WTC11 (cell line): ENCODE measurements at regions not wholly inside any gene's neighbourhood (a gene's known extent, or its start where the extent isn't known, plus 50 kb on each side); places are given as distances from the start of the nearest gene placed in this dataset.
A peak's percentile ranks its signal among the peaks of the same experiment; 100 is the strongest.

ENCODE experiments used
- ATAC-seq: fragments of 200-7000 bp; cut with Tn5 transposase; 2 replicates; pipeline ENCODE4 v1.10.0; 2021; ENCODE audit warnings: mild to moderate bottlenecking, moderate library complexity
- CTCF ChIA-PET: fragments of 300-600 bp; sonication (Branson Sonifier 250); formaldehyde crosslinking; loops from one replicate; lab custom pipeline; 2021; ENCODE audit warnings: antibody characterized with exemption; lab: Charles Lee
- POLR2A ChIA-PET: fragments of 350-600 bp; sonication (Branson Sonifier 250); formaldehyde crosslinking; loops from one replicate; lab custom pipeline; 2021; ENCODE audit warnings: antibody characterized with exemption; lab: Charles Lee
- DNase-seq: peaks from one replicate; pipeline ENCODE4 v3.0.0; 2021; ENCODE audit warnings: low spot score
- H3K27ac Mint-ChIP-seq: 2 replicates; pipeline ENCODE4 v1.8.0; 2021; ENCODE audit warnings: mixed read lengths
- H3K27me3 Mint-ChIP-seq: 2 replicates; pipeline ENCODE4 v1.8.0; 2021; ENCODE audit warnings: low read depth, mild to moderate bottlenecking, moderate library complexity, mixed read lengths
- H3K36me3 Mint-ChIP-seq: 2 replicates; pipeline ENCODE4 v1.8.0; 2021; ENCODE audit warnings: mixed read lengths
- H3K4me1 Mint-ChIP-seq: 2 replicates; pipeline ENCODE4 v1.8.0; 2022; ENCODE audit warnings: mixed read lengths
- H3K4me3 Mint-ChIP-seq: 2 replicates; pipeline ENCODE4 v1.8.0; 2021; ENCODE audit warnings: mild to moderate bottlenecking, moderate library complexity, mixed read lengths
- H3K9me3 Mint-ChIP-seq: 2 replicates; pipeline ENCODE4 v1.8.0; 2021; ENCODE audit warnings: mixed read lengths
- CREB1 ChIP-seq: sonication (generic); formaldehyde crosslinking; IDR thresholded peaks from 2 replicates; pipeline ENCODE4 v1.8.0; 2023; ENCODE audit warnings: mild to moderate bottlenecking, missing genetic modification reagents
- CREM ChIP-seq: sonication (generic); formaldehyde crosslinking; IDR thresholded peaks from 2 replicates; pipeline ENCODE4 v1.8.1; 2022; ENCODE audit warnings: mild to moderate bottlenecking, missing genetic modification reagents, moderate library complexity
- CTCF ChIP-seq: fragments of 200-600 bp; IDR thresholded peaks from 2 replicates; pipeline ENCODE4 v1.8.0; 2022; ENCODE audit warnings: antibody characterized with exemption
- E2F1 ChIP-seq: sonication (generic); formaldehyde crosslinking; IDR thresholded peaks from 2 replicates; pipeline ENCODE4 v1.8.0; 2022; ENCODE audit warnings: mild to moderate bottlenecking, missing genetic modification reagents
- E2F5 ChIP-seq: sonication (generic); formaldehyde crosslinking; IDR thresholded peaks from 2 replicates; pipeline ENCODE4 v1.8.1; 2022; ENCODE audit warnings: mild to moderate bottlenecking, moderate library complexity, missing genetic modification reagents
- ELF4 ChIP-seq: sonication (generic); formaldehyde crosslinking; IDR thresholded peaks from 2 replicates; pipeline ENCODE4 v1.8.1; 2022; ENCODE audit warnings: low read depth, mild to moderate bottlenecking, moderate library complexity, missing genetic modification reagents
- ETV6 ChIP-seq: sonication (generic); formaldehyde crosslinking; IDR thresholded peaks from 2 replicates; pipeline ENCODE4 v1.8.1; 2022; ENCODE audit warnings: mild to moderate bottlenecking, missing genetic modification reagents
- GABPB1 ChIP-seq: sonication (generic); formaldehyde crosslinking; IDR thresholded peaks from 2 replicates; pipeline ENCODE4 v1.8.1; 2023; ENCODE audit warnings: mild to moderate bottlenecking, missing genetic modification reagents
- HMGA2 ChIP-seq: fragments of 250-450 bp; sonication (Bioruptor Pico); IDR thresholded peaks from 2 replicates; pipeline ENCODE4 v1.4.0; 2021; ENCODE audit warnings: mild to moderate bottlenecking, moderate library complexity
- JUN ChIP-seq: sonication (generic); formaldehyde crosslinking; IDR thresholded peaks from 2 replicates; pipeline ENCODE4 v1.8.0; 2023; ENCODE audit warnings: mild to moderate bottlenecking, missing genetic modification reagents
- KAT7 ChIP-seq: sonication (generic); formaldehyde crosslinking; IDR thresholded peaks from 2 replicates; pipeline ENCODE4 v1.8.1; 2023; ENCODE audit warnings: missing genetic modification reagents, mild to moderate bottlenecking, borderline replicate concordance
- RELA ChIP-seq: sonication (generic); formaldehyde crosslinking; IDR thresholded peaks from 2 replicates; pipeline ENCODE4 v1.8.1; 2022; ENCODE audit warnings: missing genetic modification reagents, mild to moderate bottlenecking, borderline replicate concordance
- SMAD4 ChIP-seq: sonication (generic); formaldehyde crosslinking; IDR thresholded peaks from 2 replicates; pipeline ENCODE4 v1.8.0; 2022; ENCODE audit warnings: mild to moderate bottlenecking, missing genetic modification reagents
- TCF7 ChIP-seq: sonication (generic); formaldehyde crosslinking; IDR thresholded peaks from 2 replicates; pipeline ENCODE4 v1.8.0; 2022; ENCODE audit warnings: mild to moderate bottlenecking, low read depth, missing genetic modification reagents, moderate library complexity
- TEAD4 ChIP-seq: sonication (generic); formaldehyde crosslinking; IDR thresholded peaks from 2 replicates; pipeline ENCODE4 v1.8.0; 2022; ENCODE audit warnings: mild to moderate bottlenecking, missing genetic modification reagents
- ZNF232 ChIP-seq: sonication (generic); formaldehyde crosslinking; IDR thresholded peaks from 2 replicates; pipeline ENCODE4 v1.8.0; 2022; ENCODE audit warnings: mild to moderate bottlenecking, missing genetic modification reagents
- ZNF263 ChIP-seq: sonication (generic); formaldehyde crosslinking; IDR thresholded peaks from 2 replicates; pipeline ENCODE4 v1.8.1; 2022; ENCODE audit warnings: low read depth, mild to moderate bottlenecking, moderate library complexity, missing genetic modification reagents
- ZNF317 ChIP-seq: sonication (generic); formaldehyde crosslinking; IDR thresholded peaks from 2 replicates; pipeline ENCODE4 v1.8.1; 2023; ENCODE audit warnings: low read depth, mild to moderate bottlenecking, moderate library complexity, missing genetic modification reagents, borderline replicate concordance
- TF ChIP-seq, protein P1 (sequence below): fragments of 250-450 bp; sonication (Bioruptor Pico); IDR thresholded peaks from 2 replicates; pipeline ENCODE4 v2.1.2; 2022; ENCODE audit warnings: mild to moderate bottlenecking, moderate library complexity
- TF ChIP-seq, protein P2 (sequence below): fragments of 250-450 bp; sonication (Bioruptor Pico); IDR thresholded peaks from 2 replicates; pipeline ENCODE4 v1.8.0; 2021; ENCODE audit warnings: mild to moderate bottlenecking
- TF ChIP-seq, protein P3 (sequence below): sonication (generic); formaldehyde crosslinking; IDR thresholded peaks from 2 replicates; pipeline ENCODE4 v1.8.0; 2022; ENCODE audit warnings: mild to moderate bottlenecking, missing genetic modification reagents
- TF ChIP-seq, protein P4 (sequence below): sonication (generic); formaldehyde crosslinking; conservative IDR thresholded peaks from 2 replicates; pipeline ENCODE4 v1.8.1; 2023; ENCODE audit warnings: mild to moderate bottlenecking, low read depth, missing genetic modification reagents, moderate library complexity
- TF ChIP-seq, protein P5 (sequence below): sonication (generic); formaldehyde crosslinking; IDR thresholded peaks from 2 replicates; pipeline ENCODE4 v1.8.1; 2023; ENCODE audit warnings: mild to moderate bottlenecking, moderate library complexity, missing genetic modification reagents

- TF ChIP-seq, protein P1, sequence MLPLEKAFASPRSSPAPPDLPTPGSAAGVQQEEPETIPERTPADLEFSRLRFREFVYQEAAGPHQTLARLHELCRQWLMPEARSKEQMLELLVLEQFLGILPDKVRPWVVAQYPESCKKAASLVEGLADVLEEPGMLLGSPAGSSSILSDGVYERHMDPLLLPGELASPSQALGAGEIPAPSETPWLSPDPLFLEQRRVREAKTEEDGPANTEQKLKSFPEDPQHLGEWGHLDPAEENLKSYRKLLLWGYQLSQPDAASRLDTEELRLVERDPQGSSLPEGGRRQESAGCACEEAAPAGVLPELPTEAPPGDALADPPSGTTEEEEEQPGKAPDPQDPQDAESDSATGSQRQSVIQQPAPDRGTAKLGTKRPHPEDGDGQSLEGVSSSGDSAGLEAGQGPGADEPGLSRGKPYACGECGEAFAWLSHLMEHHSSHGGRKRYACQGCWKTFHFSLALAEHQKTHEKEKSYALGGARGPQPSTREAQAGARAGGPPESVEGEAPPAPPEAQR (CRISPR knock-in tag), result no peak
- TF ChIP-seq TEAD4, result no peak
These were observed 306.2 kb upstream of the CXCR4 start (continued) for GRCh38 chr2:136424112-136424511.

- H3K27ac Mint-ChIP-seq, result no peak overlapping the region
- DNase-seq, result peak; percentile 91
- ATAC-seq, result peak; percentile 99
- CTCF ChIA-PET, result interaction anchor here (0.6 to 1.9 kb wide), 21 partner anchors 11 to 917 kb away, joined by 3 to 16 read pairs (median 4); partner anchors contain the start of gene THSD7B
- no peaks in the 10 kb centered on the region for H3K36me3 Mint-ChIP-seq
- H3K9me3 Mint-ChIP-seq, result no peaks in the 10 kb centered on the region
- POLR2A ChIA-PET, result no interaction called here
- peak overlapping the region; percentile 47 for H3K4me3 Mint-ChIP-seq
- H3K27me3 Mint-ChIP-seq, result peaks cover 47% of the 10 kb centered on the region
- H3K4me1 Mint-ChIP-seq, result peaks cover 3% of the 10 kb centered on the region; the same call in 1 of the 2 replicates
- TF ChIP-seq ETV6, result peak; percentile 61; the same call in 1 of the 2 replicates
- TF ChIP-seq SMAD4 (CRISPR knock-in tag), result no peak
- TF ChIP-seq, protein P2, sequence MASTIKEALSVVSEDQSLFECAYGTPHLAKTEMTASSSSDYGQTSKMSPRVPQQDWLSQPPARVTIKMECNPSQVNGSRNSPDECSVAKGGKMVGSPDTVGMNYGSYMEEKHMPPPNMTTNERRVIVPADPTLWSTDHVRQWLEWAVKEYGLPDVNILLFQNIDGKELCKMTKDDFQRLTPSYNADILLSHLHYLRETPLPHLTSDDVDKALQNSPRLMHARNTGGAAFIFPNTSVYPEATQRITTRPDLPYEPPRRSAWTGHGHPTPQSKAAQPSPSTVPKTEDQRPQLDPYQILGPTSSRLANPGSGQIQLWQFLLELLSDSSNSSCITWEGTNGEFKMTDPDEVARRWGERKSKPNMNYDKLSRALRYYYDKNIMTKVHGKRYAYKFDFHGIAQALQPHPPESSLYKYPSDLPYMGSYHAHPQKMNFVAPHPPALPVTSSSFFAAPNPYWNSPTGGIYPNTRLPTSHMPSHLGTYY (CRISPR knock-in tag), result no peak
- TF ChIP-seq GABPB1, result peak; percentile 27; the same call in 1 of the 2 replicates
- no peak for TF ChIP-seq ELF4
- TF ChIP-seq HMGA2 (CRISPR knock-in tag), result no peak
- TF ChIP-seq, protein P3, sequence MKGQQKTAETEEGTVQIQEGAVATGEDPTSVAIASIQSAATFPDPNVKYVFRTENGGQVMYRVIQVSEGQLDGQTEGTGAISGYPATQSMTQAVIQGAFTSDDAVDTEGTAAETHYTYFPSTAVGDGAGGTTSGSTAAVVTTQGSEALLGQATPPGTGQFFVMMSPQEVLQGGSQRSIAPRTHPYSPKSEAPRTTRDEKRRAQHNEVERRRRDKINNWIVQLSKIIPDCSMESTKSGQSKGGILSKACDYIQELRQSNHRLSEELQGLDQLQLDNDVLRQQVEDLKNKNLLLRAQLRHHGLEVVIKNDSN, result peak; percentile 33; the same call in 1 of the 2 replicates
- no peak for TF ChIP-seq KAT7 (CRISPR knock-in tag)
- TF ChIP-seq, protein P4, sequence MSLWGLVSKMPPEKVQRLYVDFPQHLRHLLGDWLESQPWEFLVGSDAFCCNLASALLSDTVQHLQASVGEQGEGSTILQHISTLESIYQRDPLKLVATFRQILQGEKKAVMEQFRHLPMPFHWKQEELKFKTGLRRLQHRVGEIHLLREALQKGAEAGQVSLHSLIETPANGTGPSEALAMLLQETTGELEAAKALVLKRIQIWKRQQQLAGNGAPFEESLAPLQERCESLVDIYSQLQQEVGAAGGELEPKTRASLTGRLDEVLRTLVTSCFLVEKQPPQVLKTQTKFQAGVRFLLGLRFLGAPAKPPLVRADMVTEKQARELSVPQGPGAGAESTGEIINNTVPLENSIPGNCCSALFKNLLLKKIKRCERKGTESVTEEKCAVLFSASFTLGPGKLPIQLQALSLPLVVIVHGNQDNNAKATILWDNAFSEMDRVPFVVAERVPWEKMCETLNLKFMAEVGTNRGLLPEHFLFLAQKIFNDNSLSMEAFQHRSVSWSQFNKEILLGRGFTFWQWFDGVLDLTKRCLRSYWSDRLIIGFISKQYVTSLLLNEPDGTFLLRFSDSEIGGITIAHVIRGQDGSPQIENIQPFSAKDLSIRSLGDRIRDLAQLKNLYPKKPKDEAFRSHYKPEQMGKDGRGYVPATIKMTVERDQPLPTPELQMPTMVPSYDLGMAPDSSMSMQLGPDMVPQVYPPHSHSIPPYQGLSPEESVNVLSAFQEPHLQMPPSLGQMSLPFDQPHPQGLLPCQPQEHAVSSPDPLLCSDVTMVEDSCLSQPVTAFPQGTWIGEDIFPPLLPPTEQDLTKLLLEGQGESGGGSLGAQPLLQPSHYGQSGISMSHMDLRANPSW, result no peak
- TF ChIP-seq E2F1, result 0 out of 2 replicates have a peak, but pooled peaks have one; percentile 44
- 0 out of 2 replicates have a peak, but pooled peaks have one; percentile 17 for TF ChIP-seq ZNF317 (CRISPR knock-in tag)
- TF ChIP-seq, protein P5, sequence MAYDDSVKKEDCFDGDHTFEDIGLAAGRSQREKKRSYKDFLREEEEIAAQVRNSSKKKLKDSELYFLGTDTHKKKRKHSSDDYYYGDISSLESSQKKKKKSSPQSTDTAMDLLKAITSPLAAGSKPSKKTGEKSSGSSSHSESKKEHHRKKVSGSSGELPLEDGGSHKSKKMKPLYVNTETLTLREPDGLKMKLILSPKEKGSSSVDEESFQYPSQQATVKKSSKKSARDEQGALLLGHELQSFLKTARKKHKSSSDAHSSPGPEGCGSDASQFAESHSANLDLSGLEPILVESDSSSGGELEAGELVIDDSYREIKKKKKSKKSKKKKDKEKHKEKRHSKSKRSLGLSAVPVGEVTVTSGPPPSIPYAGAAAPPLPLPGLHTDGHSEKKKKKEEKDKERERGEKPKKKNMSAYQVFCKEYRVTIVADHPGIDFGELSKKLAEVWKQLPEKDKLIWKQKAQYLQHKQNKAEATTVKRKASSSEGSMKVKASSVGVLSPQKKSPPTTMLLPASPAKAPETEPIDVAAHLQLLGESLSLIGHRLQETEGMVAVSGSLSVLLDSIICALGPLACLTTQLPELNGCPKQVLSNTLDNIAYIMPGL (CRISPR knock-in tag), result peak; percentile 47; the same call in 1 of the 2 replicates
- TF ChIP-seq RELA (CRISPR knock-in tag), result no peak
- no peak for TF ChIP-seq JUN (CRISPR knock-in tag)
- no peak for TF ChIP-seq CREB1 (CRISPR knock-in tag)
- TF ChIP-seq CTCF, result peak; percentile 84
- TF ChIP-seq CREM (CRISPR knock-in tag), result no peak
- no peak for TF ChIP-seq ZNF263 (CRISPR knock-in tag)
- no peak for TF ChIP-seq TCF7 (CRISPR knock-in tag)
- TF ChIP-seq E2F5 (CRISPR knock-in tag), result peak; percentile 38; the same call in 1 of the 2 replicates
- 0 out of 2 replicates have a peak, but pooled peaks have one; percentile 62 for TF ChIP-seq ZNF232
These were observed 305.6 kb upstream of the CXCR4 start for GRCh38 chr2:136423516-136423996.
